ENCODE measurements at regions not wholly inside any gene's neighbourhood (a gene's known extent, or its start where the extent isn't known, plus 50 kb on each side); places are given as distances from the start of the nearest gene placed in this dataset.

GRCh38 chr10:64484811-64485330 lies 963.7 kb downstream of the REEP3 start:
- TF ChIP-seq ZNF624 (tag by site-specific recombination; IDR thresholded peaks at IDR 0.05) (no peak), ZNF37A (tag by site-specific recombination; IDR thresholded peaks at IDR 0.05) (no peak), ZXDB (tag by site-specific recombination; IDR thresholded peaks at IDR 0.05) (no peak), ZBTB20 (tag by site-specific recombination; IDR thresholded peaks at IDR 0.05) (no peak), ZNF280C (tag by site-specific recombination; IDR thresholded peaks at IDR 0.05) (no peak), ZNF677 (tag by site-specific recombination; IDR thresholded peaks at IDR 0.05) (no peak), ZNF654 (tag by site-specific recombination; IDR thresholded peaks at IDR 0.05; ENCODE audit: low read depth) (no peak), ZNF221 (tag by site-specific recombination; IDR thresholded peaks at IDR 0.05; ENCODE audit: borderline replicate concordance) (no peak), ZNF629 (tag by site-specific recombination; IDR thresholded peaks at IDR 0.05) (no peak), ZIC2 (tag by site-specific recombination; IDR thresholded peaks at IDR 0.05) (no peak), ZNF558 (tag by site-specific recombination; IDR thresholded peaks at IDR 0.05) (no peak), ZSCAN30 (tag by site-specific recombination; IDR thresholded peaks at IDR 0.05) (no peak), ZNF623 (tag by site-specific recombination; IDR thresholded peaks at IDR 0.05) (no peak), ZNF692 (tag by site-specific recombination; IDR thresholded peaks at IDR 0.05) (no peak)
- TF ChIP-seq, protein P1, sequence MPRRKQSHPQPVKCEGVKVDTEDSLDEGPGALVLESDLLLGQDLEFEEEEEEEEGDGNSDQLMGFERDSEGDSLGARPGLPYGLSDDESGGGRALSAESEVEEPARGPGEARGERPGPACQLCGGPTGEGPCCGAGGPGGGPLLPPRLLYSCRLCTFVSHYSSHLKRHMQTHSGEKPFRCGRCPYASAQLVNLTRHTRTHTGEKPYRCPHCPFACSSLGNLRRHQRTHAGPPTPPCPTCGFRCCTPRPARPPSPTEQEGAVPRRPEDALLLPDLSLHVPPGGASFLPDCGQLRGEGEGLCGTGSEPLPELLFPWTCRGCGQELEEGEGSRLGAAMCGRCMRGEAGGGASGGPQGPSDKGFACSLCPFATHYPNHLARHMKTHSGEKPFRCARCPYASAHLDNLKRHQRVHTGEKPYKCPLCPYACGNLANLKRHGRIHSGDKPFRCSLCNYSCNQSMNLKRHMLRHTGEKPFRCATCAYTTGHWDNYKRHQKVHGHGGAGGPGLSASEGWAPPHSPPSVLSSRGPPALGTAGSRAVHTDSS (tag by site-specific recombination; IDR thresholded peaks at IDR 0.05), result no peak
- POLR2A ChIA-PET, result no interaction called here
- no peaks in the 10 kb centered on the region for H3K36me3 ChIP-seq (ENCODE audit: control insufficient read depth in 2 of 2, insufficient read depth in 1 of 2, low read length in 2 of 2)
- H3K4me3 ChIP-seq (ENCODE audit: low read depth, low read length), result no peak overlapping the region
- CTCF ChIA-PET, result no interaction called here
- H3K9me3 ChIP-seq (ENCODE audit: control insufficient read depth, insufficient read depth, low read depth, low read length), result no peaks in the 10 kb centered on the region
- H3K27ac ChIP-seq (ENCODE audit: extremely low read depth, low read depth, low read length), result no peak overlapping the region
- no peaks in the 10 kb centered on the region for H3K4me1 ChIP-seq (ENCODE audit: control insufficient read depth, insufficient read depth, low read length)

DNA sequence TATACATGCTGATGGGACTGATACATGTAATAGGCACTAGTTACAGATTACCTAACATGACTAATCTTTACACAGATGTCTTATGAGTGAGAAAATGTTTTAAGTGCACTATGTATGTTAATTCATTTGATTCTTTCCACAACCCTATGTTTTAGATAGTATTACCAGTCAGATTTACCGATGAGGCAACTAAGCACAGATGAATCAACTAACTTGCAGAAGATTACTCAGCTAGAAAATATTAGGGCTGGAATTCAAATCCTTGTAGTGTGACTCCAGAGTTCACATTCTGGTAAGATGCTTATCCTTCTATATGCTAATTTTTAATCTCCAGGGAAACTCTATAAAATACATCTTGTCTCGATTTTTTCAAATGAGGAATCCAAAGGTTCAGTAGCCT lies 964.9 kb downstream of the REEP3 start:
- Histone ChIP-seq H3K27ac (ENCODE audit: extremely low read depth, low read depth, low read length) (no peak overlapping the region), H3K4me3 (ENCODE audit: low read depth, low read length) (no peak overlapping the region), H3K4me1 (ENCODE audit: control insufficient read depth, insufficient read depth, low read length) (no peaks in the 10 kb centered on the region), H3K36me3 (ENCODE audit: control insufficient read depth in 2 of 2, insufficient read depth in 1 of 2, low read length in 2 of 2) (no peaks in the 10 kb centered on the region), H3K9me3 (ENCODE audit: control insufficient read depth, insufficient read depth, low read depth, low read length) (no peaks in the 10 kb centered on the region)
- POLR2A ChIA-PET, result no interaction called here
- CTCF ChIA-PET, result no interaction called here
- TF ChIP-seq ZNF629 (tag by site-specific recombination; IDR thresholded peaks at IDR 0.05), result no peak
- TF ChIP-seq ZNF514 (tag by site-specific recombination; IDR thresholded peaks at IDR 0.05), result no peak
- TF ChIP-seq ZNF248 (tag by site-specific recombination; IDR thresholded peaks at IDR 0.05), result no peak
- TF ChIP-seq ATF2 (tag by site-specific recombination; IDR thresholded peaks at IDR 0.05; ENCODE audit: low read depth), result no peak
- no peak for TF ChIP-seq GFI1B (tag by site-specific recombination; IDR thresholded peaks at IDR 0.05)
- no peak for TF ChIP-seq ZSCAN16 (tag by site-specific recombination; IDR thresholded peaks at IDR 0.05)
- no peak for TF ChIP-seq ZNF311 (tag by site-specific recombination; IDR thresholded peaks at IDR 0.05; ENCODE audit: borderline replicate concordance)
- no peak for TF ChIP-seq ZBTB21 (tag by site-specific recombination; IDR thresholded peaks at IDR 0.05)
- no peak for TF ChIP-seq KLF8 (tag by site-specific recombination; IDR thresholded peaks at IDR 0.05)
- no peak for TF ChIP-seq ZNF146 (tag by site-specific recombination; IDR thresholded peaks at IDR 0.05)
- TF ChIP-seq ZFP3 (tag by site-specific recombination; IDR thresholded peaks at IDR 0.05; ENCODE audit: low read depth), result no peak
- TF ChIP-seq, protein P2, sequence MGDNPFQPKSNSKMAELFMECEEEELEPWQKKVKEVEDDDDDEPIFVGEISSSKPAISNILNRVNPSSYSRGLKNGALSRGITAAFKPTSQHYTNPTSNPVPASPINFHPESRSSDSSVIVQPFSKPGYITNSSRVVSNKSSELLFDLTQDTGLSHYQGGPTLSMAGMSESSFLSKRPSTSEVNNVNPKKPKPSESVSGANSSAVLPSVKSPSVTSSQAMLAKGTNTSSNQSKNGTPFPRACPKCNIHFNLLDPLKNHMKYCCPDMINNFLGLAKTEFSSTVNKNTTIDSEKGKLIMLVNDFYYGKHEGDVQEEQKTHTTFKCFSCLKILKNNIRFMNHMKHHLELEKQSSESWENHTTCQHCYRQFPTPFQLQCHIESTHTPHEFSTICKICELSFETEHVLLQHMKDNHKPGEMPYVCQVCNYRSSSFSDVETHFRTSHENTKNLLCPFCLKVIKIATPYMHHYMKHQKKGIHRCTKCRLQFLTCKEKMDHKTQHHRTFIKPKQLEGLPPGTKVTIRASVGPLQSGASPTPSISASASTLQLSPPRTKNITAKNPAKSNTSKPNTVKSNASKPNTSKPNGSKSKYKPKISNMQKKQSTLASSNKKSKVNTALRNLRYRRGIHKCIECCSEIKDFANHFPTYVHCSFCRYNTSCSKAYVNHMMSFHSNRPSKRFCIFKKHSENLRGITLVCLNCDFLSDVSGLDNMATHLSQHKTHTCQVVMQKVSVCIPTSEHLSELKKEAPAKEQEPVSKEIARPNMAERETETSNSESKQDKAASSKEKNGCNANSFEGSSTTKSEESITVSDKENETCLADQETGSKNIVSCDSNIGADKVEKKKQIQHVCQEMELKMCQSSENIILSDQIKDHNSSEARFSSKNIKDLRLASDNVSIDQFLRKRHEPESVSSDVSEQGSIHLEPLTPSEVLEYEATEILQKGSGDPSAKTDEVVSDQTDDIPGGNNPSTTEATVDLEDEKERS (tag by site-specific recombination; IDR thresholded peaks at IDR 0.05), result no peak
- TF ChIP-seq ZNF292 (tag by site-specific recombination; IDR thresholded peaks at IDR 0.05; ENCODE audit: borderline replicate concordance, low read depth), result no peak
- no peak for TF ChIP-seq SALL2 (tag by site-specific recombination; IDR thresholded peaks at IDR 0.05; ENCODE audit: borderline replicate concordance)
